ENCODE measurements at regions not wholly inside any gene's neighbourhood (a gene's known extent, or its start where the extent isn't known, plus 50 kb on each side); places are given as distances from the start of the nearest gene placed in this dataset.
A peak's percentile ranks its signal among the peaks of the same experiment; 100 is the strongest.
"Not testable (repeated sequence)": the region's sequence is repeated elsewhere in the genome, so short reads cannot be mapped to it uniquely, and the experiment has no call there.

DNA sequence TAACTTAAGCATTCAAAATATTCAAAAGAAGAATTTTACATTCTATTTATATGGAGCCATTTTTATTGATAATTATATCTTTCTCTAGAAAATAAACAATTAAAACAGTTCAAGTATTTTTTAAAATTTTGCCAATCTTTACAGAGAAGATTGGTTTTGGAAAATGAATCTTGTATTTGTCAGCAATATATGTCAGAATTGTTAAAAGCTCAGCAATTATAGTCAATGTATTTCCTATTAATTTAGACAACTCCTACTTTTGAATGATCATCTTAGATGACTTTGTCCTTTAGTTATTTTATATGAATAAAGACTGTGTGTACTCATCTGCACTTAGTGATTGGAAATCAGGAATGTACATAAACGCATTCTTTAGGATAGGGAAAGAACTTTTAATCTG, 223.9 kb upstream of the MAD2L1 start:
- no peak for DNase-seq

DNA sequence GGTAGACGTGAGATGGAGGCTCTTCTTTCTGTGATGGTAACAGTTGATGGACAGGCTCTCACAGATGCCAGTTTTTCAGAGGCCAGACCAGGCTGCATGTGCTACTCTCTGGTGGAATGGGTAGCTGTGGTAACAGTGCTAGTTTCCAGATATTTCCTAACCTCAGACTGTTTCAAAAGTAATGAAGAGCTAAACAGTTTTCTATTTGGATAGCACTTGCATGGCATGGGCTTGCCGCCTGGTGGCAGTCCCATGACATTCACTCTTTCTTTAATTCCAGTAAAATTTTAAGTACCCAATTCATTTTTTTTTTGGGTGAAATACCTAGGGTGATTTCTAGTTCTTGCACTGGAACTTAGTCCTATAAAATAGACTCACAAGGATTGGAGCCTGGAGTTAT, 220.2 kb upstream of the MAD2L1 start:
- DNase-seq: no peak

DNA sequence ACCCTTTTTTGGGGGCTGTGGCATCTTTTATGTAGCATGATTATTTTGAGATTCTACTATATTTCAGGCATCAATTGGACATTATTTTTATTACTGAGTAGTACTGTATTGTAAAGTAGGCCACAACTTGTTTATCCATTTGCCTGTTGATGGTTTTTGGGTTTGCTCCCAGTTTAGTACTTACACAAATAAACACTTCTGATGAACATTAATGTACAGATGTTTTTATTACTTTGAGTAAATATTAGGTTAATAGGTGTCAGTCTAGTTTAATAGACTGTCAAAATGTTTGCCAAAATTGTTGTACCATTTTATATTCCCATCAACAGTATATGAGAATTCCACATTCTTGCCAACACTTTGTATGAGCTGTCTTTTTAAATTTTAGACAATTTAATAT, 214.9 kb upstream of the MAD2L1 start:
- no peak for DNase-seq

DNA sequence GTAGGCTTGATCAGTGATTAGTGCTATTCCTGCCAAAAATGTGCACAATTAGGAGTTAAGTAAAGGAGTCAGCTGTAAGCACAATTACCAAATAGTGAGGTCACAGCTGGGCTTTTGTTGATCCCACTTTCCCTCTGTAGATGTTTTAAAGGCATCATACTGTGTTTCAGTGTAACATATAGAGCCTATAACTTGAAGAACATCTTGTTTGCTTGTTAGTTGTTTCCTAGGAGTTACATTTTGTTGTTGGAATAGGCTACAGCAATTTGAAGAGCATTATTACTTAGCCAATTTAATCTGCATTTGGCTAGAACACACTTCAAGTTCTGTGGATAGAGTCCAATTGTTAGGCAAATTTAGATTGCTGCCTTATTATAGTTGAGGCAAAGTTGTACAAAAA, 210.7 kb upstream of the MAD2L1 start:
- no peak for DNase-seq

DNA sequence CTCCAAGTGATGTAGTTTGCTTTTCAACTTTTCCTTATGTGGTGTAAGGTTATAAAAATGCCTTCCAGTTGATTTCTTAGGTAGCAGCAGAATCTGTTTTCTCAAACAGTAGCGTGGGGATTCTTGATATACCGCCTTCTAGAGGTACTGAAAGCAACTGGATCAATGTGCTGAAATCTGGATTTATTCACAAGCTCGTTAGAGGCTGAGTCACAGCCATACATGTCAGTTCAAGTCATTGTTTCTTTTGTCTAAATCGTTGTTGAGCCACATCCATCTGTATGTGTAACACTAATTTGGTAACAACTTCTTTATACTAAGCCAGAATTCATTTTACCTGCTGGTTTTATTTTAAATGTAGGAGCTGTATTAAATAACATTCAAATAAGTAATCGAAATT, 200.0 kb upstream of the MAD2L1 start:
- DNase-seq: no peak

DNA sequence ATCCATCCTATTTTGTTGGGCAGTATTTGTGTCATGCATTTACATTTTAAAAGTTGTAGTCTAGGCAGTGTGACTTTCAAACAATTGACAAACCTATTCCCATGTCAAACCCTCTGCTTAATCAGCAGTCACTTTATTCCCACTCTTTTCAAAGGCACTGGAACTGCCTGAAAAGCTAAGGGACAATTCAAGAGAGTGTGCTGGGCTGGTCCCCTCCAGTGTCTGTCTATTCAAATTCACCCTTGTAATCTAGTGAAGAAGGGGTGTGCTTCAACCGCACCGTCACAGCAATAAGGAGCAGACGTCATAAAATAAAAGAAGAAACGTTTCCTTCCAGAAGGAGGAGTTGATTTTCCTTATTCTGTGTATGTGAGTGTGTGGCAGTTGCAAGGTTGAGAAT, 197.0 kb upstream of the MAD2L1 start:
- no peak for DNase-seq

DNA sequence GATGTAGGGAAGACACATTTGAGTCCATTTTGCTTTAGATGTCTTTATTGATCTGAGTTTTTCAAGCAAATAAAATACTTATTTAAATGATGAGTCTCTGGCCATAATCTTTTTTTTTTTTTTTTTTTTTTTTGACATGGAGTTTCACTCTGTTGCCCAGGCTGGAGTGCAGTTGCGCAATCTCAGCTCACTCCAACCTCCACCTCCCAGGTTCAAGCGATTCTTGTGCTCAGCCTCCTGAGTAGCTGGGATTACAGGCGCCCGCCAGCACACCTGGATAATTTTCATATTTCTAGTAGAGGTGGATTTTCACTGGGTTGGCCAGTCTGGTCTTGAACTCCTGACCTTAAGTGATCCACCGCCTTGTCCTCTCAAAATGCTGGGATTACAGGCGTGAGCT, 194.5 kb upstream of the MAD2L1 start:
- no peak for DNase-seq

DNA sequence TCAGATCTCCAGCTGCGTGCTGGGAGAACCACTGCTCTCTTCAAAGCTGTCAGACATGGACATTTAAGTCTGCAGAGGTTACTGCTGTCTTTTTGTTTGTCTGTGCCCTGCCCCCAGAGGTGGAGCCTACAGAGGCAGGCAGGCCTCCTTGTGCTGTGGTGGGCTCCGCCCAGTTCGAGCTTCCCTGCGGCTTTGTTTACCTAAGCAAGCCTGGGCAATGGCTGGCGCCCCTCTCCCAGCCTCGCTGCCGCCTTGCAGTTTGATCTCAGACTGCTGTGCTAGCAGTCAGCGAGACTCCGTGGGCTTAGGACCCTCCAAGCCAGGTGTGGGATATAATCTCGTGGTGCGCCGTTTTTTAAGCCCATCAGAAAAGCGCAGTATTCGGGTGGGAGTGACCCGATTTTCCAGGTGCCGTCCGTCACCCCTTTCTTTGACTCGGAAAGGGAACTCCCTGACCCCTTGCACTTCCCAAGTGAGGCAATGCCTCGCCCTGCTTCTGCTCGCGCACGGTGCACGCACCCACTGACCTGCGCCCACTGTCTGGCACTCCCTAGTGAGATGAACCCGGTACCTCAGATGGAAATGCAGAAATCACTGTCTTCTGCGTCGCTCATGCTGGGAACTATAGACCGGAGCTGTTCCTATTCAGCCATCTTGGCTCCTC, 189.6 kb upstream of the MAD2L1 start:
- DNase-seq: peak; percentile 13

DNA sequence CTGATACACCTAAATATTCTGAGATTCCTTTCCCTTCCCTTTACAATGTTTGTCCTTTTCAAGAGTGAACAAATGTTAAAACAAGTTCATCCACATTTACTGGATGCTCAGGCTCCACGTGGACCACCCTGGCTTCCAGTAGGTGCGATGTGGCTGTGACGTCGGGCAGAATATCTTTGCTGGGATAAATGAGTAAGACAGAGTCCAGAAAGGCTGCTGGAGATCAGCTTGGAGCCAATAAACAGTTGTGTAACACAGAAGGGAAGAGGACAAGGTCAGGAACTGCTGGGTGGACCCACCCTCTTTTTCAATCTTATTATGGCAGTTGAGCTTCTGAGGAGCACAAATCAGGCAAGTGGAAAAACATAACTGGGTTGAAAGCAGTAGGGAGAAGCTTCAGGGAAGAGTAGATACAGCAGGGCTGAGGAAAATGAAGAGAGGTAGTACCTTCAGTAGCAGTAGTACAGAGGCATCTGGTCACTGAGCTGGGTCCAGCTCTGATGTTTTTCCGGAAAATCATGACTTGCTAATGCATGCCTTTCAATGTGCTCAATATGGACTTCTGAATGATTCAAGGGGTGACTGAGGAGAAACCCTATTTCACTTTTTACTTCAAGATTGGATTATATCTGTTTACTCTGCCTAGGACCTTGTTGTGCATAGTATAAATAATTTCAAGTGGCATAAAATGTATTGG, 171.8 kb upstream of the MAD2L1 start:
- no peak for DNase-seq

DNA sequence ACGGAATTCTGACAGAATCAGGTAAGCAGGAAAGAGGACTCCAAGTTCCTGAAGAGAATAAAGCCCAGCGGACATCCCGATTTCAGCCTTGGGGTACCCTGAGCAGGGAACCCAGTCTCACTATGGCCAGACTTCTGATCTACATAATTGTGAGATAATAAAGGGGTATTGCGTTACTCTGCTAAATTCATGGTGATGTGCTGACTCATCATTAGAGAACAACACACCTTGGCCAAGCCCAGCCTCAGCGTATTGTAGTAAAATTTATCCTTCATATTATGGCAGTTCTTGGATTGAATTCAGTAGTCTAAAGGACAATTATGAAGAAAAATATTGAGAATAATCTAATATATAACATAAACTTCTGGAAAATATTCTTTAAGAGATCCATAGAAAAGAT, 170.2 kb upstream of the MAD2L1 start:
- DNase-seq: no peak

DNA sequence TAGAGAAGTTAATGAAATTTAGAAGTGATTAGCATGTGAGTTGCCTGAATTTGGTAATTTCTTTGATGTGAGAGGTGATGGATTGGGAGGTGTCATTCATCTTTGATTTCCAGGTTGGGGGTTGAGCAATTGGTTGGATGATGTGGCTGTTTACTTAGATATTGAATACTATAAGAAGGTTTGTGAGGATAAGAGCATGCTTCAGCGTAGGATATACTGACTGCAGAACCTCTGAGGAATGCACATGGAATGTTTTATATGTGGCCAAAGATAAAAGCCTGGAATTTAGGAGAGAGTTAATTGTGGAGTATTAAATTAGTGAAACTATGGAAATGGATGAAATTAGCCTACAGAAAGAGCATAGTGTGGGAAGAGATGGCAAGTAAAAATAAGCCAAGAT, 165.4 kb upstream of the MAD2L1 start:
- no peak for DNase-seq

DNA sequence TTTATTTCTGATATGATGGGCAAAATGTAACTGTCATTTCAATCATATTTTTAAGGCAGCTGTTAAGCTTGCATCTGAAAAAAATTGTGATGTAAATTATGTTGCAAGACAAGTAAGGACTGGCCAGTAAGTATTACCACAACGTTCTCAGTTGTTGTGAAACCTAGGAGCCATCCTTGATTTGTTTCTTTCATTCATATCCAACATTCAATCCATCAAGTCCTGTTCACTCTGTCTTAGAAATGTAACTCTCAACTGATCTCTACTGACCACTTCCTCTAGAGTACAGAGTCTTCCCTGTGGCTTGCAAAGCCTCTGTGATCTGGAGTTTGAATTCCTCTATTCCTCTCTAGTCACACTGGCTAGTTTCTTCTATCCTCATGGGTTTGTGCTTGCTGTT, 161.4 kb upstream of the MAD2L1 start:
- no peak for DNase-seq

DNA sequence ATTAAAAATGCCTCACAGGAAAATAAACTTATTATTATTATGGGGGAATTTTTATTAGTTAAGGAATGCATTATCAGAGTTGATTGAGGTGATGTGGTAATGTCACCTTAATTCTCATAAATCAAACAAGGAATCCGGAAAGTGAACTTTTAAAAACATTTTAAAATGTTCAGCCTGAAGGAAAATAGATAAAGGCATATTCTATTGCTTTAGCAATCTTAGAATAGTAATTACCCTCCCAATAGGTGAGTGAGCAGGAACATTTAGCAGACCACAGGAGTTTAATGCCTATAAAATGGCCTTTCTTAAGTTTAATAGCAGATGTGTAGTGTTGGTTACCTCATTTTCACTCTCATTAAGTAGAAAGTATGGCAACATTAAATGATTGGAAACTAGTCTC, 160.9 kb upstream of the MAD2L1 start:
- no peak for DNase-seq

DNA sequence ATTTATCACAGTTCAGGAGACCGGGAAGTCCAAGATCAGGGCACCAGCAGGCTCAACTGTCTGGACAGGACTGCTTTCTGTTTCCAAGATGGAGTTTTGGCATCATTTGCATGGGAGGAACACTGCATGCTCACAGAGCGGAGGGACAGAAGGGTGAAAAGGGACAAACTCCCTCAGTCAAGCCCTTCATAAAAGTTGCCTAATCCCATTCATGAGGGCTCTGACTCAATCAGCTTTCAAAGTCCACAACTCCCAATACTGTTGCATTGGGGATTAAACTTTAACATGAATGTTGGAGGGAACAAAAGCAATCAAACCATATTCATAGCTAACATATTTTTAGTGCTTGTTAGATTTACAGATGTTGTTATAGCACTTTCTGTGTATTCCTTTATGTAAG, 158.9 kb upstream of the MAD2L1 start:
- DNase-seq: no peak

DNA sequence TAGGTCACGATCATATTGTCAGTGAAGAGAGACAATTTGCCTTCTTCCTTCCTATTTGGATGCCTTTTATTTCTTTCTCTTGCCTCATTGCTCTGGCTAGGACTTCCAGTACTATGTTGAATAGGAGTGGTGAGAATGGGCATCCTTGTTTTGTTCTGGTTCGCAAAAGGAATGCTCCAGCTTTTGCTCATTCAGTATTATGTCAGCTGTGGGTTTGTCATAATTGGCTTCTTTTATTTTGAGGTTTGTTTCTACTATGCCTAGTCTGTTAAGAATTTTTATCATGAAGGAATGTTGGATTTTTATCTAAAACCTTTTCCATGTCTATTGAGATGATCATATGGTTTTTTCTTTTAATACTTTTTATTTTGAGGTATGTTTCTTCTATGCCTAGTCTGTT, 152.3 kb upstream of the MAD2L1 start:
- DNase-seq: no peak

DNA sequence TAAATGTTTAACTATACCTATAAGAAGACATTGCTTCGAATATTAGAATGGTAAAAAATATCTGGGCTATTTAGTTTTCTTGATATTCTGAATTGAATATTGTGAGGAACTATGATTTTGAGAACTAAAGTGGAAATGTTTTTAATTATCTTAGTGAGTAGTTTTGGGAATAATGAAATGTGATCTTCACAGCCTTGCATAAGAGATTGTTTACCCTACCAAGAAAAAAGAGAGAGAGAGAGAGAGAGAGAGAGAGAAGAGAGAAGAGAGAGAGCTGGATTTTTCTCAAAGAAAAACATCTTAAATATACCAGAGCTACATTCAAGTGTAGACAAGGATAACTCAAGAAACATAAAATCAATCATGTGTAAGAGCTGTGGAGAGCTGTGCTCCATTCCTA, 148.7 kb upstream of the MAD2L1 start:
- no peak for DNase-seq

DNA sequence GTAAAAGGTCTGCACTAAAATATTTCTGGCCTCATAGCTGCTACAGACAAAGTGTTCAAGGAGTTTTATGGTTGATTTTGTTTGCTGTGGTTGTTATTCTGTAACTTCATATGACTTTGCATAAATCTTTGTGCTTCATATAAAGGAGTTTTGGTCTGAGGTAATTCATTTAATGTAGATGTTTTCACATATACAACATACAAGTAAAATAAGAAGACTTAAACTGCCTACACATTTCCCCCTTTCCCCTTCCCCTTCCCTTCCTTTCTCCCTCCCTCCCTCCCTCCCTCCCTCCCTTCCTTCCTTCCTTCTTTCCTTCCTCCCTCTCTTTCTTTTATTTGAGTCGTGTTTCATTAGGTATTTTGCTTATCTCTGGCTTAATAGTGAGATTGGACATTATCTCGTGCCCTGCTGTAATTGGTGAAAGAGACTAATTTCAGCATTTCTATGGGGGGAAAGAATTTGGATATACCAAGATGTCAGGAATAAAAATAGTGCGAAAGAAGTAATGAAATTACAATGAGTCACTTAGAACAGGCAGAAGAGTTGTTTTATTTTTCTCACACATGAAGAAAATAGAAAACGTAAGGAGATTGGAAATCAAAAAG, 144.9 kb upstream of the MAD2L1 start:
- DNase-seq: no peak

DNA sequence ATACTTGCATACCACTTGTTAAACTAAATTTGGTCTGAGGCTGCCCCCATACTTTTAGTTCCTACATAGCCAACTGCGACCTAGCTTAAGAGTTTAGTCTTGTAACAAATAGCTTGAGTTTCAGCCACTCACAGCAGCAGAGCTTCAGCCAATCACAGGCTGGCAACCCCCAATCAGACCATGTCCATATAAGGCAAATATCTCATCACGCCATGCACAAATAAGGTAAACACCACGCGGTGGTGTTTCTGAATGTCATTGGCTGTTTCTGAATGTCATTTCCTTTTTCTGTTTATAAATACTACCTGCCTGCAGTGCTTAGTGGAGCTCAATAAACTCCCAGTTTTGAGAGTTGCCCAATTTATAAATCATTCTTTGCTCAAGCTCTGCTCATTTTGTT, 143.1 kb upstream of the MAD2L1 start:
- DNase-seq: no peak

DNA sequence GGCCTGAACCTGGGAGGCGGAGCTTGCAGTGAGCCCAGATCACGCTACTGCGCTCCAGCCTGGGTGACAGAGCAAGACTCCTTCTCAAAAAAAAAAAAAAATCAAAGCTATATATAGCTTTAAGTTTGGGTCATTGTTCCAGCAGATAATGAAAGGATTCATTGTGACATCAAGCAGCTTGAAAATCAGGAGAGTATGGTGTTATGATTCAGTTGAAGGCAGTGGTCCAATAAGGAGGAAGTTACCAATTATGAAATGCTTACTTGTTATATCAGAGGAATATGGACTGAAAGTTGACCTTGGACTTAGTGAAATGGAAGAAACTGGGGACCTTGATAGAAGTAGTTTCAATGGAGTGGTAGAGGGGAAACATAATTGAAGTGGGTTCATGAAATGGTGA, 140.4 kb upstream of the MAD2L1 start:
- no peak for DNase-seq

DNA sequence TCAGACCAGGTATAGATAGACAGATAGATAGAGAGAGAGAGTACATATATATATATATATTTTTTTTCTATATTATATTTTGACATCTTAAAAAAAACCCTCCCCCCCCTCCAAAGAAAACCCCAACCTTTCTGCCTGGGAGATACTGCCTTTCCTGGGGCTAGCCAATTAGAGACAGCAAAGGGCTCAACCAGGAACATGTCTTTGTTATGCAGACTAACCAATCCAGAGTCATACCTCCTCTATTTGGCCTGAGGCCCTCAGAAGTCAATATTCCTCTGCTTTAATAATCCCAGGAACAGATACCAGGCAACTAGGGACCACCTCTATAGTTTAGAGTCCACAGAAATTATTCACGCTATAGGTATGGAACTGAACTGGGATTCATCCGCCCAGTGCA, 135.6 kb upstream of the MAD2L1 start:
- no peak for DNase-seq

DNA sequence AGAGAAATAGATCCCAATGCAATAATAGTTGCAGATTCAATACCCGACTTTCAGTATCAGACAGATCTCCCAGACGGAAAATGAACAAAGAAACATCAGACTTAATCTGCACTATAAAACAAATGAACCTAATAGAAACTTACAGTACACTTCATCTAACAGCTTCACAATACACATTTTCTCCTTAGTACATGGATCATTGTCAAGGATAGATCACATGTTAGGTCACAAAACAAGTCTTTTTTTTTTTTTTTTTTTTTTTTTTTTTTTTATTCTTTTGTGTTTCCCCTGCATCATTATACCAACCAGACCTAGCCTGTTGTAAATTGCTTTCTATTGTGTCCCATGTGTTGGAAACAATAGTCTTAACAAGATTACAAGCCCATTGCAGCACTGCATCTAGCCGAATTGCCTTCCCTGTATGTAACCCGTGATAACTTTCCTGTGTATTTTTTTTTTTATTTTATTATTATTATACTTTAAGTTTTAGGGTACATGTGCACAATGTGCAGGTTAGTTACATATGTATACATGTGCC, 134.0 kb upstream of the MAD2L1 start:
- not testable (repeated sequence) for DNase-seq

DNA sequence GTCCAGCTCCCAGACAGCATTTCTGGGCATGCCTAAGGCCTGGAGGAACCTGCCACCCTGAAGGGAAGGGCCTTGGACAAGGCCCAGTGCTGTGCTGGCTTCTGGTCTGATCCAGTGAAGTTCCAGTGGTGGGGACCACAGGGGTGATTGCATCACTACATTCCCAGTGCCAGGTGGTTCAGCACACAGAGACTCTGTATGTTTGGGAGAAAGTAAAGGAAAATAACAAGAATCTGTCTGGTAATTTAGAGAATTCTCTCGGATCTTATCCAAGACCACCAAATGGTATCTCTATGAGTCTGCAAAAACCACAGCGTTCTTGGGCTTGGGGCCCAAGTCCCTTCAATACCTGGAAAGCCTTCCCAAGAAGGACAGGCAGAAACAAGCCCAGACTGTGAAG, 131.8 kb upstream of the MAD2L1 start:
- no peak for DNase-seq

DNA sequence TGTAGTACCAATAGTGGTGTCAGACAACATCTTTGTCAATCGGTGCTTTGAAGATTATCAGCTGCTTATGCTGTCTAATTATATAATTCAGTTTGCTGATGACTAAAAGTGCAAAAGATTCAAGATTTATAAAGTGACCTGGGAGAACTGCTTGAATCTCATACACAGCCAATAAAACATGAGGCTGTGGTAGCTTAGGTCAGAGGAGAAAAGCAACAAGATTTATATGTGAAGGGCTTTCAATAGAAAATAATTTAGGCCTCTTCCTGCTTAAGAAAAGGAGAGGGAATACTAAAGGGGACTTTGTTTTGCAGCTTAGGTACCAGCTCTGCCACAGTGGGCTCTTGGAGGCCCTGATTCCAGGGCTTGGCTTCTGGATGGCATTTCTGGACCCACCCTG, 111.0 kb upstream of the MAD2L1 start:
- DNase-seq: no peak

DNA sequence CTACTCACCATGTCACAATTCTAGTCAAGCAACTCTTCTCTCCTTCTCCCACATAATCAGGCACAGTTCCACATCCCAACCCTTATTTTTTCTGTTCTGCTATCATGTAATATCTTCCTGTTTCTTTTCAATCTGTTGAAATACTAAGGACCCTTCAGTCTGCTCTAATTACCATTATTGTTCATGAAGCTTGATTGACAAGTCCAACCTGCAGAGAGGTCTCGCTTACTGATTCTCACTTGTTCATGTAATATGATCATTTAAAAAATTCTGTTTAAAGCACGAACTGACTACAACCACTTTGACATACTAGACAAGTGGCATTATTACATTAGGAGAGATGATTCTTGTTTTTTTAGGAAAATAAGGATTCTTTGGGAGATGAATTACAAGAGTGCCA, 108.6 kb upstream of the MAD2L1 start:
- no peak for DNase-seq

DNA sequence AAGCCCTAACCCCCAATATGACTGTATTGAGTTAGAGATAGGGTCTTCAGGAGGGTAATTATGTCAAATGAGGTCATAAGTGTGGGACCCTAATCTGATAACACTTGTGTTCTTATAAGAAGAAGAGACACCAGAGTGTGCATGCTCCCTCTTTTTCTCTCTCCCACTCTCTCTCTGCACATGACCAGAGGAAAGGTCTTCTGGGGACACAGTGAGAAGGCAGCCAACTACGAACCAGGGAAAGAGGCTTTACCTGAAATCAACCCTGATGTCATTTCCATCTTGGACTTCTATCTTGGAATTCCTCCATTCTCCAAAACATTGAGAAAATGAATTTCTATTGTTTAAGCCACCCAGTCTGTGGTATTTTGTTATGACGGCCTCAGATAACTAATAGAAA, 97.2 kb upstream of the MAD2L1 start:
- DNase-seq: no peak

Measured in NCI-H1048 (cell line).